Cardiac muscle cell (in vitro differentiated cells and primary cell): ENCODE measurements at regions not wholly inside any gene's neighbourhood (a gene's known extent, or its start where the extent isn't known, plus 50 kb on each side); places are given as distances from the start of the nearest gene placed in this dataset.
"Not testable (repeated sequence)": the region's sequence is repeated elsewhere in the genome, so short reads cannot be mapped to it uniquely, and the experiment has no call there.

Experiments
- DNase-seq, 2 donors: peaks; one replicate each; pipeline versions ENCODE4 v3.0.0 to v3.0.0-alpha.2; 2010 to 2017; ENCODE audit warnings: low read depth in 1 of 2, low spot score in 1 of 2
- H3K27ac ChIP-seq: fragments of 200-600 bp; sonication (generic); 2 replicates; pipeline ENCODE4 v1.5.1; 2016
- H3K27me3 ChIP-seq: fragments of 200-600 bp; sonication (generic); 2 replicates; pipeline ENCODE4 v1.6.0; 2016; ENCODE audit warnings: control low read depth
- H3K36me3 ChIP-seq: fragments of 200-600 bp; sonication (generic); 2 replicates; pipeline ENCODE4 v1.5.1; 2016; ENCODE audit warnings: control low read depth
- H3K4me1 ChIP-seq: fragments of 200-600 bp; sonication (generic); 2 replicates; pipeline ENCODE4 v1.8.1; 2017; ENCODE audit warnings: low read depth, mild to moderate bottlenecking, mixed run types
- H3K4me3 ChIP-seq: fragments of 200-600 bp; sonication (generic); 2 replicates; pipeline ENCODE4 v1.5.1; 2016; ENCODE audit warnings: mild to moderate bottlenecking
- H3K9me3 ChIP-seq: fragments of 200-600 bp; sonication (generic); 2 replicates; pipeline ENCODE4 v1.5.1; 2017; ENCODE audit warnings: low read depth, mild to moderate bottlenecking, control low read depth
- TF ChIP-seq, protein P1 (sequence below): IDR thresholded peaks from 2 replicates; pipeline ENCODE4 v1.5.1; 2012; ENCODE audit warnings: low read depth, mild to moderate bottlenecking, low read length

DNA sequence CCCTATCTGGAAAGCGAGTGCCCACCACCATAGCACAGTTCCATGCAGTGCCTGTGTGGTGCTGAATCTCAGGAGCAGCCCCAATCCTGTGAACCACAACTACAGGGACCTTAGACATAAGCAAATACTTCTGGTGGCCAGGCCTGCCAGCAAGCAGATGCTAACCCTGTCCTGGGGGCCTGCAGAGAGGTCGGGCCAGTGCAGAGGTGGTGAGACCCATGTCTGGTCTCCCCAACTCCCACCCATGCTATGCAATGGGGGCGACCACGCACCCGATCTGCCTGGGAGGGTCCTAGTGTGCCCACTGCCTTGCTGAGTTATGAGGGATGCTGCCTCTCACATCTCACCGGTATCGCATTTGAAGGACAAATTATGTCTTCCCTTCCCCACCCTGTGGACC is 151.6 kb upstream of the ZNF337 start:
- H3K36me3 ChIP-seq, result no peaks in the 10 kb centered on the region
- H3K27me3 ChIP-seq, result no peaks in the 10 kb centered on the region
- H3K4me1 ChIP-seq, result no peaks in the 10 kb centered on the region
- TF ChIP-seq, protein P1, sequence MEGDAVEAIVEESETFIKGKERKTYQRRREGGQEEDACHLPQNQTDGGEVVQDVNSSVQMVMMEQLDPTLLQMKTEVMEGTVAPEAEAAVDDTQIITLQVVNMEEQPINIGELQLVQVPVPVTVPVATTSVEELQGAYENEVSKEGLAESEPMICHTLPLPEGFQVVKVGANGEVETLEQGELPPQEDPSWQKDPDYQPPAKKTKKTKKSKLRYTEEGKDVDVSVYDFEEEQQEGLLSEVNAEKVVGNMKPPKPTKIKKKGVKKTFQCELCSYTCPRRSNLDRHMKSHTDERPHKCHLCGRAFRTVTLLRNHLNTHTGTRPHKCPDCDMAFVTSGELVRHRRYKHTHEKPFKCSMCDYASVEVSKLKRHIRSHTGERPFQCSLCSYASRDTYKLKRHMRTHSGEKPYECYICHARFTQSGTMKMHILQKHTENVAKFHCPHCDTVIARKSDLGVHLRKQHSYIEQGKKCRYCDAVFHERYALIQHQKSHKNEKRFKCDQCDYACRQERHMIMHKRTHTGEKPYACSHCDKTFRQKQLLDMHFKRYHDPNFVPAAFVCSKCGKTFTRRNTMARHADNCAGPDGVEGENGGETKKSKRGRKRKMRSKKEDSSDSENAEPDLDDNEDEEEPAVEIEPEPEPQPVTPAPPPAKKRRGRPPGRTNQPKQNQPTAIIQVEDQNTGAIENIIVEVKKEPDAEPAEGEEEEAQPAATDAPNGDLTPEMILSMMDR, result no peak
- DNase-seq, result no peak
- H3K27ac ChIP-seq, result no peak overlapping the region
- H3K4me3 ChIP-seq, result no peak overlapping the region
- no peaks in the 10 kb centered on the region for H3K9me3 ChIP-seq

DNA sequence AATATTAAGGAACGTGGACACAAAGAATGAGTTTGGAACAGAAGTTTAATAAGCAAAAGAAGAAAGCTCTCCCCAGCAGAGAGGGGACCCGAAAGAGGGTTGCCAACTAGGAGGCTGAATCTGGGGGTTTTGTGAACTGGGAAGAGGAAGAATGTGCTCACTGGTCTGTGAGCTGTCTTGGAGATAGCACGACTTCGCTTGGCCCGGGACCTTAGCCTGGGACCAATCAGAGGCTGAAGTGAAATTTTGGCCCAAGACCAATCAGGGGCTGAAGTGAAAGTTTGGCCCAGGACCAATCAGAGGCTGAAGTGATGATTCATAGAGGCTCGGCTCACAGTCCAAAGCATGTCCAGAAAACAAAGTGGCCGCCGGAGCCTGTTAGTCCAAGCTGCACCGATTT is 148.0 kb upstream of the ZNF337 start:
- not testable (repeated sequence) for H3K4me1 ChIP-seq, H3K9me3 ChIP-seq, H3K27me3 ChIP-seq, DNase-seq, H3K36me3 ChIP-seq, H3K27ac ChIP-seq, H3K4me3 ChIP-seq

DNA sequence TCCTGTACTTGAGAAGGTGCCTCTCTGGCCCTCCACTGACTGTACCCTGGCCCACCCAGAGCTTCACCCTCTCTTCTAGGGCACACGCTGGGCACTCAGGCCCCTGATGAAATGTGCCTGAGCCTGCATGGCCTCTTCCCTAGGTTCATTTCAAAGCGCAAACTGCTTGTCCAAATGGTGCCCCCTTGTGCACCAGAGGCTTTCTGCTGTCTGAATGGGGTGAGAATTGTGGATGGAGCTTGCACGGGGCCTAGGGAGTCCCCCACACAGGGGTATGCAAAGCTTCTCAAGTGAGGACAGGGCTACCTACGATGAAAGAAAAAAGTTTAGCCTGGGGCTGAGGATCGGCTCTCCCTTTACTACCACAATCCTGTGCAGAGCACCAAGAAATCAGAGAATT is 116.9 kb upstream of the ZNF337 start:
- not testable (repeated sequence) for H3K27ac ChIP-seq, H3K4me3 ChIP-seq, DNase-seq, H3K36me3 ChIP-seq, H3K27me3 ChIP-seq, H3K4me1 ChIP-seq, H3K9me3 ChIP-seq

DNA sequence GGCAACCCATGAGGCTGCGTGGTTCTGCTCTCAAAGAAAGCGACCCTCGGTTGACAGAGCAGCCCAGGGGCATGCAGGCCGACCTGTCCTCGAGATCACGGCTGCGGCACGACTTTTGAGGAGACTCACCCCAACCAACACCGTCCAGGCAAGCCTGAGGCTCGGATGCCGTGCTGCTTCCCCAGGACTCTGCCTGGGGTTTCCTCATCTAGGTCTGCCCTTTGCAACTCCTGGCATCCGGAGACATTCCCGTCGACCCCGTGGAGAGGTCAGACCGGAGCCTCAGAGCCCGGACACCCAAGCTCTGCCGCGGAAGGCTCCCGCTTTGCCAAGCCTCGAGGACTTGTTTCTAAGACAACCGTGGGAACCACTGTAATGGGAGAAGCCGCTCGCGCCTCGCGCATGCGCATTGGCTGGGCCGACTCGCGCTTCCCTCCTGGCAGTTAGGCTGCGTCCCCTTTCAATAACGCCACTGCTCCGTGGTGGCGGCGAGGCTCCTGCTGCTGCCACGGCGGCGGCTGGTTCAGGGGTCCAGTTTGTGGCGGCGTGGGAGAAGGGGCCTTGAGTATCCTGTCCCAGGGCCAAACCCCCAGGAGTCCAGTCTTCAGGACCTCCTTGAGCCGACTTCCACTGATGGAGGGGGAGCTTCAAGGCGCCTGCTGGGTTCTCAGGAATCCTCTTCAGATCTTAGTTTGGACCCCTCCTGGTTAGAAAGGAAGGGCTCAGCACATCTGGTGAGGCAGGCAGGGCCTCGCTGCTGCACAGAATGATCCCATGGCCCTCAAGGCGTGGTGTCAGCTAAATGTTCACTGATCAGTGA is 101.7 kb upstream of the ZNF337 start:
- H3K4me3 ChIP-seq, H3K27ac ChIP-seq, H3K36me3 ChIP-seq, H3K27me3 ChIP-seq, DNase-seq, H3K9me3 ChIP-seq, H3K4me1 ChIP-seq: not testable (repeated sequence)

DNA sequence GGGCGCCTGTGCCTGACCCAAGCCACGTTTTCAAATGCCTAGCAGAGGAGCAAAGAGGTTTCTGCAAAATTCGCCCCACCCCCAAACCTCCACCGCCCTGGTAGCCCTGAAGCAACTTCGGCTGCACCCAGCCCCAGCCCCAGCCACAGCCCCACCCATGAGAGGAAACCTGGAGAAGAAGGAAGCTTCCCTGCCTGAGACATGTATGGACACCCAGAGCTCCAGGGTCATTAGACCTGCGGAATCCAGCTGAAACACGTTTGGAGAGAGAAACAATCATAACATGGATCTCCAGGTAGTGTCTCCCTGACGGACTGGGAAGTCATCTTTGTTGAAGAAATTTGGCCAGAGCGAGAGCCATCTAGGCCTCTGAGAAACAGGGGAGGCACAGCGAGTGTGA is 100.4 kb upstream of the ZNF337 start:
- H3K9me3 ChIP-seq, DNase-seq, H3K4me1 ChIP-seq, H3K36me3 ChIP-seq, H3K4me3 ChIP-seq, H3K27ac ChIP-seq, H3K27me3 ChIP-seq: not testable (repeated sequence)

DNA sequence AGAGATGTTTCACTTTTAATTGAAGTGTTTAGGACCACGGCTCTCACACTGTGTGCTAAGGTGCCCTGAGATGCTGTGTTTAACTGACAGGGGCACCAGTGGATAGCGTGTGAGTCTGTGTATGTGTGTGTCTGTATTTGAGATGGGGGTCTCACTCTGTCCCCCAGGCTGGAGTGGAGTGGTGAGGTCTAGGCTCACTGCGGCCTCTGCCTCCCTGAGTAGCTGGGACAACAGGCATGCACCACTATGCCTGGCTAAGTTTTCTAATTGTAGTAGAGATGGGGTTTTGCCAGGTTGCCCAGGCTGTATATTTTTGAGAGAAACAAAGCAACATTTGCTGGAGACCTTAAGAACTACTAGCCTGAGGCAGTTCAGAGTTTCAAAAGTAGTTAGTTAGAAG is 80.6 kb upstream of the ZNF337 start:
- DNase-seq, H3K36me3 ChIP-seq, H3K9me3 ChIP-seq, H3K27ac ChIP-seq, H3K27me3 ChIP-seq, H3K4me1 ChIP-seq, H3K4me3 ChIP-seq: not testable (repeated sequence)

DNA sequence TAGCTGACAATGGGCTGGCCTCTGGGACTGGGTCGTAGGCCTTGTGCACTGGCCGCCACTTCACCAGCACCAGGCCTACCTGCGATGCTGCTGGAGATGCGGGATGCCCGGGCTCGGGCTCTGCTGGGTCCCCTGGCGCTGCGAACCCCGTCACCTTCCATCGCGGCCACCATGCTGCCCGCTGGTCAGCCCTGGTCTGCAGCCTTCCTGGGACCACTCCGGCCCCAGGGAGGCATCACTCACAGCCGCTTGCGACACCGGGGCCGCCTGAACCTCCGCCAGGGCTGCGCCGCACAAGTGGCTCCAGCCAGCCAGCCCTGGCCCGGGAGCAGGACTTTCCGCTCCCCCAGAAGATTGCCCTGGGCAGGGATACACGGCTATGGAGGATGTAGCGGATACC is 78.1 kb upstream of the ZNF337 start:
- not testable (repeated sequence) for H3K27me3 ChIP-seq, H3K4me3 ChIP-seq, H3K27ac ChIP-seq, H3K9me3 ChIP-seq, DNase-seq, H3K36me3 ChIP-seq, H3K4me1 ChIP-seq

DNA sequence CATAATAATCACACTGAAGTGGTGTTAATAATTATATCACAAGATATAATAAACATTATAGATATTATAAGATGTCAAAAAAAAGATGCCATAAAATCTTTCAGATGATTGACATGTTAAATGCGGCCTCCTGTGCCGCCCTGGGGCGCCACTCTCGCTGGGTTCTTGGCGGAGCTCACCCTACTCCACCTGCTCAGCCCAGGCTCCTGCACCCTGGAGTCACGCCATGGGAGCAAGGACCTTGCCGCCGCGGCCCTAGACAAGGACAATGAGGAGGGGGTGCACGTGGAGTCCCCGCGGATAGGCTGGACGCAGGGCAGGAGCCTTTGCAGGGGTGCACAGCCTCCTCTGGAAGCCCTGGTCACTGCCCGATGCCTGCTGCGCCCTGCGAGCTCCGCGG is 77.5 kb upstream of the ZNF337 start:
- not testable (repeated sequence) for H3K9me3 ChIP-seq, DNase-seq, H3K4me3 ChIP-seq, H3K27me3 ChIP-seq, H3K27ac ChIP-seq, H3K4me1 ChIP-seq, H3K36me3 ChIP-seq

DNA sequence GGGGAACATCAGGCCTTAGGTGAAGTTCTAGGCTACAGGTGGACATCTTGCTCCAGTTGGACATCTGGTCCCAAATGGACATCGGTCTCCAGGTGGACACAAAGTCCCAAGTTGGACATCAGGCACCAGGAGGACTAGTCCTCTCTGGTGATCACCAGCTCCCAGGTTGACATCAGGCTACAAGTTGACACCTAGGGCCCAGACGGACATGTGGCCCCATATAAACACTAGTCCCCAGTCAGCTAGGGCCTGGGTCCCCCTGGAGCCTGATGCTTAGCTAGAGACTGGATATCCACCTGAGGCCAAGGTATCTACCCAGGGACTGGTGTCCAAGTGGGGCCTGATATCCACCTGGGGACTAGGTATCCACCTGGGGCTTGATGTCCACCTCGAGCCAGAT is 75.8 kb upstream of the ZNF337 start:
- not testable (repeated sequence) for DNase-seq, H3K4me3 ChIP-seq, H3K9me3 ChIP-seq, H3K27ac ChIP-seq, H3K27me3 ChIP-seq, H3K4me1 ChIP-seq, H3K36me3 ChIP-seq

DNA sequence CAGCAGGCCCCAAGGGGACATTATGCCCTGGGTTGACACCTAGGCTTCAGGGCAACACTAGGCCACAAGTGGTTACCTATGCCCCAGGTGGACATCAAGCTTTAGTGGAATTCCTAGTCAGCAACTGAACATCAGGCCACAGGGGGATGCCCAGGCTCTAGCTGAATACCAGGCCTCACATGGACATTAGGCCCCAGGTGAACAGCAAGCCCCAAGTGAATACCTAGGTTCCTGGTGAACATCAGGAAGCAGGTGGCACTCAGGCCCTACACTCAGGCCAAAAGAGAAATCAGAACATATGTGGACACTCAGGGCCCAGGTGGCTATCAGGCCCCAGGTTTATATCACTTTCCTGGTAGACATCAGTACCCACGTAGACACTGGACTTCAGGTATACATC is 75.2 kb upstream of the ZNF337 start:
- H3K27me3 ChIP-seq, H3K27ac ChIP-seq, H3K4me1 ChIP-seq, H3K9me3 ChIP-seq, H3K36me3 ChIP-seq, DNase-seq, H3K4me3 ChIP-seq: not testable (repeated sequence)
